DMS153 treated with DMSO at 0.1 percent for 48 hours (cell line): ENCODE measurements at regions not wholly inside any gene's neighbourhood (a gene's known extent, or its start where the extent isn't known, plus 50 kb on each side); places are given as distances from the start of the nearest gene placed in this dataset.
"Not testable (repeated sequence)": the region's sequence is repeated elsewhere in the genome, so short reads cannot be mapped to it uniquely, and the experiment has no call there.

ENCODE experiments used
- DNase-seq: peaks from one replicate; lab custom pipeline; 2025; ENCODE audit not compliant: unreplicated experiment; lab: John Stamatoyannopoulos, UW

- not testable (repeated sequence) for DNase-seq
Measured at GRCh38 chr7:112592565-112593263, 111.9 kb downstream of the LSMEM1 start.

GRCh38 chr7:112594397-112594796 is 113.6 kb downstream of the LSMEM1 start:
- no peak for DNase-seq

- no peak for DNase-seq
Measured at GRCh38 chr7:112596260-112596659, 115.5 kb downstream of the LSMEM1 start.

DNA sequence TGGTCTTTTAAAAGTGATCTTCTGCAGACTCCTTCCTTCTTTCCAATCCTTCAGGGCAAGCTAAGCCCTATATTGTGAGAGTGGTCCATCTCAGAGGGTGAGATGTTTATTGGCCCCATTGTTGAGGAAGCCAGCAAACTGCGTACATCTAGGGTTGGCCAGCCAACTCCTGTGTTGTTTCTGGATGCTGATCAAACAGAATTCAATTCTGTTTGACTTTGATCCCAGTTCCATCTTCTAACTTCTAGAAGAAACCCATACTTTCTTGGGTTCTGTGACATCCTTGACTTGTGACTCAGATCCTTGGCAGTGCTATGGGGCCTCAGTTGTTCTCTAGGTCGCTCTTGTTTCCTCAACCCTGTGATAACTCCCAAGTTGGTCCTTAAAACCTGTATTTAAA is 116.2 kb downstream of the LSMEM1 start:
- DNase-seq: no peak

- DNase-seq: no peak
Measured at GRCh38 chr7:112603673-112604072, 122.9 kb downstream of the LSMEM1 start.

DNA sequence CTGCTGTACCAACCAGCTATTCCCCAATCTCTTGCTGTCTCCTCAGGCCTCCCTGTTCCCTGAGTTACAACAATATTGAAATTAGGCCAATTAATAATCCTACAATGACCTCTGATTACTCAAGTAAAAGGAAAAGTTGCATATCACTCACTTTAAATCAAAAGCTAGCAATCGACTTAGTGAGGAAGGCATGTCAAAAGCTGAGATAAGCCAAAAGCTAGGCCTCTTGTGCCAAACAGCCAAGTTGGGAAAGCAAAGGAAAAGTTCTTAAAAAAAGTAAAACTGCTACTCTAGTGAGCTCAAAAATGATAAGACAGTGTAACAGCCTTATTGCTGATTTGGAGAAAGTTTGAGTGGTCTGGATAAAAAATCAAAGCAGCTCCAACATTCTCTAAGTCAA is 129.8 kb downstream of the LSMEM1 start:
- DNase-seq: no peak

DNA sequence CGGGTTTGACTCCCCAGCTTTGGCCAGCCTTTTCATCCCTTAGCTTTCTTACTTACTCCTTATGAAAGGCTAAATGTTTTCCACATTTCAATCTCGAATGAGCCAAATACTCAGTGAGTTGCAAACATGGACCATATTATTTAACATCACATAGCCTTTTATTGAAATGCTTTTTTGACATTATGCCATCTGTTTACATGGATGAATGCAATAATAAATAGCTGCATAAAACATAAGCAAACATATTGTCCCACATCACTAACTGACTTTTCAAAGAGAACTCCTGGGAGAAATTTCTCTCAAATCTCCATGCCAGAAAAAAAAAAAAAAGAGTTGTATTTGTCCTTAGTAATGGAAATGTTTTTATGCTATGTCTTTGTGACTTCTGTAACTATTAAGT is 134.9 kb downstream of the LSMEM1 start:
- DNase-seq: no peak

GRCh38 chr7:112616295-112616694 is 135.5 kb downstream of the LSMEM1 start:
- no peak for DNase-seq

DNA sequence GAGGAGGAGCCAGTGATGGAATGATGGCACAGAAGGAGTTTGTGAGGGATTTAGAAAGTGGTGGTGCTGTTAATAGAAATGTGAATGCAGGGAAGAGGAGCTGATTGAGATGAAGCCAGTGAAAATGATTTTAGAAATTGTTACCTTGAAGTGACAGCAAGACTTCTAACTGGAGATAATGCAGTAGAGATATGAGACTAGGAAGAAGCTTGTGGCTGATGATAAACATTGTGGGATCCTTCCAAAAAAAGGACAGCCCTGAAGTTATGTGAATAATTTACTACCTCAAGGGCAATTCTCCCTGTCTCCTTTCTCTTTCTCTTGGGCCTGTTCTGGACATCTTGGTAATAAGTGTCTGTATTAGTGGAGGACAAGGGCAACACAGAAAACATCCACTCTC is 138.6 kb downstream of the LSMEM1 start:
- DNase-seq: no peak

- DNase-seq: no peak
Measured at GRCh38 chr7:112622159-112622715, 141.4 kb downstream of the LSMEM1 start.

DNA sequence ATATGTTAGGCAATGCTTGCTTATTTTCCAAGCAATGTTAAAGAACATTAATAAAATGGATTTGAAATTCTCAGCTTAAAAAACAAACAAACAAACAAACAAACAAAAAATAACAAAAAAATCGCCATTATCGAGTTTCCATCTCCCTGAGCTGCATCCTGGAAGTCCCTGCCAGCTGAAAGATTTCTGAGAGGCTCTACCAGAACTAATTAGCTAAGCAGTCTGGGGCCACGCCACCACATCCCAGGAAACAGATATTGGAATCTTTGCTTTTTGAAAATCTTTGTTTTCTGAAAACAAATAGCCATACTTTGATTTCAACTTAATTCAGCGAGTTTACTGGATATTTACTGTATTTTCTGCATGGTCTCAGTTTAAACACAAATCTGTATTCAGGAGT is 143.6 kb downstream of the LSMEM1 start:
- DNase-seq: no peak

DNA sequence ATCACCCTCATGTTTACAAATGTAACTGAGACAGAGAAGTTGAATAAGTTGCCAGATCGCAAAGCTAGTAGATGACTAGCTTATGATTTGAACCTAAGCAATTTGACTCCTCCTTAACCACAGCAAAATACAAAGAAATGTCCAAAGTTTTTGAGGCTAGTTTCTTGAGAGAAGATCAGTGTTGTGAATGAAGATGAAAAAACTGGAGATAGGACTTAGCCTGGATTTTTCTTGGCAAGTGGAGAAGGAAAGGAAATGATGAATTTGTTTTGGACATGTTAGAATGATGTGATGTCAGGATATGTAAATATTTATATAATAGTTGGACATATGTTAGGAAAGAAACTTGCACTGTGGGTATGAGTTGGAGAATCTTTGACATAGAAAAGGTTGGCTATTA is 149.8 kb downstream of the LSMEM1 start:
- DNase-seq: no peak

DNA sequence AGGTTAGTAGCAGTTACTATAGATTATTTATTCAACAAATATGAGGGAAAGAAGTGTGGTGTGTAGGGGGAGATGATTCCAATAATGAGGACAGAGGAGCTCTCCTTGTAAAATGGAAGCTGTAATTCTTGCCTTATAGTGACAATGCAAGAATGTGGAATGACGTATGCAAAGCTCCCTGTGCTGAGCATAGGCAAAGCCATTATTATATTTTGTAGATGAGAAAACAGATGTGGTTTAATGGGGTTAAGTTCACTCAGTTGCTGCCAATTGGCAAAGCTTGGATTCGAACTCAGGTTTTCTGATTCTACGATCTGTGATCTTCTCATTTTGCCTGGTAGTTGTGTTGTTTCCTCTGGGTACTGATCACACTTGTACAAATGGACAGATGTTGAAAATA is 153.3 kb downstream of the LSMEM1 start:
- no peak for DNase-seq

- no peak for DNase-seq
Measured at GRCh38 chr7:112635742-112636141, 154.5 kb downstream of the TMEM168 start.

DNA sequence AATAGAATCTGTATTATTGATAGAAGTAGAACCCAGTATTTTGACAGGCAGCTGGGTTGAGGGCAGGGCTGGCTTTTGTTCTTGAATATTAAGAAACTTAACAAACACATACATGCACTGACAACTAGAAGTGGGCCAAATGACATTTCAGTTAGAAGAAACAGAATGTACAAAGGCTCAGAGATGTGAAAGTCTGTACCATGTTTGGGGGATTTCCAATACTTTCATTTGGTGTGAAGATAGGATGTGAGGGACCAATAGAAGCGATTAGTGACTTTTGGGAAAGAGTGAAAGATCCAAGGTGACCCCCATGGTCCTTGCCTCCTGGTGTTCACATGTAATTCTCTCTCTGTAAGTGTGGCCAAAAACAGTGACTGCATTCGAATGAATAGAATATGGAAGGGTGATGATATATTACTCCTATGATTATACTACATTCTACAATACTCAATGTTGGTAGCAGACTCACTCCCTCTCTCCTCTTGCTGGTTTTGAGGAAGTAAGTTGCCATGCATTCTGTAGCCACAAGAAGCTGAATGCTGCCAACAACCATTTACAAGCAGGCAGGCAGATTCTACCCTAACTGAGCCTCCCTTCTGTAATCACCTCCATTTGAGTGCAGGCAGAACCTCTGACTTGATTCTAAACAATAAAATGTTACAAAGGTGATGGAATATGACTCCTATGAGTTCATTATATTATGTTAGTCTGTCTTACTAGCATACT is 151.4 kb downstream of the TMEM168 start:
- no peak for DNase-seq

- DNase-seq: no peak
Measured at GRCh38 chr7:112640685-112641084, 149.5 kb downstream of the TMEM168 start.

GRCh38 chr7:112646783-112647182 is 143.4 kb downstream of the TMEM168 start:
- no peak for DNase-seq

- no peak for DNase-seq
Measured at GRCh38 chr7:112648781-112649180, 141.4 kb downstream of the TMEM168 start.

GRCh38 chr7:112649560-112649959 is 140.6 kb downstream of the TMEM168 start:
- no peak for DNase-seq

GRCh38 chr7:112654322-112655216 is 135.6 kb downstream of the TMEM168 start:
- DNase-seq: no peak

- DNase-seq: no peak
Measured at GRCh38 chr7:112665709-112666108, 124.5 kb downstream of the TMEM168 start.
